GM23338 (cell line): ENCODE measurements at regions not wholly inside any gene's neighbourhood (a gene's known extent, or its start where the extent isn't known, plus 50 kb on each side); places are given as distances from the start of the nearest gene placed in this dataset.
A peak's percentile ranks its signal among the peaks of the same experiment; 100 is the strongest.

ENCODE experiments used
- ATAC-seq: fragments of 200-7000 bp; cut with Tn5 transposase; 3 replicates; pipeline ENCODE4 v1.9.1; 2020
- DNase-seq: peaks from one replicate; pipeline ENCODE4 v3.0.0-alpha.2; 2015; ENCODE audit warnings: low spot score
- H2AFZ ChIP-seq: fragments of 200-600 bp; sonication (generic); 2 replicates; pipeline ENCODE4 v1.8.0; 2016; ENCODE audit warnings: antibody characterized with exemption, mild to moderate bottlenecking, moderate library complexity
- H3F3A ChIP-seq: fragments of 200-600 bp; sonication (generic); replicated peaks from 2 replicates; pipeline ENCODE4 v1.8.0; 2017; ENCODE audit warnings: antibody characterized with exemption, mixed run types, low read depth
- H3K27ac ChIP-seq: fragments of 200-600 bp; sonication (generic); 2 replicates; pipeline ENCODE4 v1.6.1; 2016; ENCODE audit warnings: low read depth
- H3K27me3 ChIP-seq: fragments of 200-600 bp; sonication (generic); 2 replicates; pipeline ENCODE4 v1.8.0; 2016; ENCODE audit warnings: mild to moderate bottlenecking, mixed run types, moderate library complexity; ENCODE audit not compliant: insufficient read depth
- H3K36me3 ChIP-seq: fragments of 200-600 bp; sonication (generic); 2 replicates; pipeline ENCODE4 v1.8.0; 2016; ENCODE audit warnings: mild to moderate bottlenecking; ENCODE audit not compliant: insufficient read depth
- H3K4me1 ChIP-seq: fragments of 200-600 bp; sonication (generic); 2 replicates; pipeline ENCODE4 v1.8.0; 2016; ENCODE audit warnings: mild to moderate bottlenecking, moderate library complexity; ENCODE audit not compliant: insufficient read depth
- H3K4me2 ChIP-seq: fragments of 200-600 bp; sonication (generic); 2 replicates; pipeline ENCODE4 v1.7.1; 2017; ENCODE audit warnings: mixed run types
- H3K4me3 ChIP-seq: fragments of 200-600 bp; sonication (generic); 2 replicates; pipeline ENCODE4 v1.6.1; 2016; ENCODE audit warnings: mixed run types
- H3K79me2 ChIP-seq: fragments of 200-600 bp; sonication (generic); replicated peaks from 2 replicates; pipeline ENCODE4 v1.8.0; 2017; ENCODE audit warnings: mild to moderate bottlenecking; ENCODE audit not compliant: insufficient read depth
- H3K9me2 ChIP-seq: fragments of 200-600 bp; sonication (generic); 2 replicates; pipeline ENCODE4 v1.8.0; 2017; ENCODE audit not compliant: insufficient read depth
- H4K20me1 ChIP-seq: fragments of 200-600 bp; sonication (generic); replicated peaks from 2 replicates; pipeline ENCODE4 v1.8.0; 2017; ENCODE audit warnings: mild to moderate bottlenecking; ENCODE audit not compliant: insufficient read depth
- H3K27ac Mint-ChIP-seq: 2 replicates; pipeline ENCODE4 v1.8.0; 2020; ENCODE audit warnings: inconsistent platforms, mild to moderate bottlenecking, moderate library complexity, mixed read lengths
- H3K27me3 Mint-ChIP-seq: 3 replicates; pipeline ENCODE4 v1.8.0; 2022; ENCODE audit warnings: low read depth, mild to moderate bottlenecking, moderate library complexity, mixed read lengths, inconsistent platforms; ENCODE audit not compliant: insufficient read depth, poor library complexity
- H3K36me3 Mint-ChIP-seq: 3 replicates; pipeline ENCODE4 v1.8.0; 2021; ENCODE audit warnings: low read depth, mild to moderate bottlenecking, inconsistent platforms, moderate library complexity, mixed read lengths
- H3K4me1 Mint-ChIP-seq: 3 replicates; pipeline ENCODE4 v1.8.0; 2020; ENCODE audit warnings: mild to moderate bottlenecking, inconsistent platforms, mixed read lengths
- H3K4me3 Mint-ChIP-seq: 3 replicates; pipeline ENCODE4 v1.8.0; 2021; ENCODE audit warnings: moderate library complexity, mild to moderate bottlenecking, inconsistent platforms, mixed read lengths
- H3K9me3 Mint-ChIP-seq: 3 replicates; pipeline ENCODE4 v1.8.0; 2020; ENCODE audit warnings: moderate library complexity, mild to moderate bottlenecking, inconsistent platforms, mixed read lengths
- CREB1 ChIP-seq: fragments of 250-450 bp; sonication (Bioruptor Pico); IDR thresholded peaks from 2 replicates; pipeline ENCODE4 v1.5.0; 2020; ENCODE audit warnings: low read depth, mild to moderate bottlenecking, moderate library complexity
- EZH2 ChIP-seq: fragments of 200-600 bp; sonication (generic); IDR thresholded peaks from one replicate; pipeline ENCODE4 v1.8.0; 2017; ENCODE audit warnings: antibody characterized with exemption, mild to moderate bottlenecking, low read depth; ENCODE audit not compliant: unreplicated experiment
- EZH2phosphoT487 ChIP-seq: fragments of 200-600 bp; sonication (generic); IDR thresholded peaks from one replicate; pipeline ENCODE4 v1.8.1; 2018; ENCODE audit warnings: antibody characterized with exemption; ENCODE audit not compliant: unreplicated experiment
- JUNB ChIP-seq: IDR thresholded peaks from one replicate; pipeline ENCODE4 v1.6.1; 2016; ENCODE audit warnings: antibody characterized with exemption; ENCODE audit not compliant: unreplicated experiment
- NANOG ChIP-seq: IDR thresholded peaks from 2 replicates; pipeline ENCODE4 v1.6.1; 2016; ENCODE audit warnings: antibody characterized with exemption, borderline replicate concordance
- POLR2AphosphoS5 ChIP-seq: IDR thresholded peaks from 2 replicates; pipeline ENCODE4 v1.6.1; 2016; ENCODE audit warnings: antibody characterized with exemption, low read depth
- REST ChIP-seq: IDR thresholded peaks from one replicate; pipeline ENCODE4 v1.6.1; 2018; ENCODE audit warnings: antibody characterized with exemption; ENCODE audit not compliant: unreplicated experiment
- STAT1 ChIP-seq: IDR thresholded peaks from one replicate; pipeline ENCODE4 v1.6.1; 2016; ENCODE audit warnings: antibody characterized with exemption; ENCODE audit not compliant: unreplicated experiment
- ZNF331 ChIP-seq: fragments of 250-450 bp; sonication (Bioruptor Pico); IDR thresholded peaks from 2 replicates; pipeline ENCODE4 v1.5.0; 2020; ENCODE audit warnings: low read depth, mild to moderate bottlenecking, moderate library complexity
- TF ChIP-seq, protein P1 (sequence below): IDR thresholded peaks from 2 replicates; pipeline ENCODE4 v1.6.1; 2016; ENCODE audit warnings: antibody characterized with exemption

DNA sequence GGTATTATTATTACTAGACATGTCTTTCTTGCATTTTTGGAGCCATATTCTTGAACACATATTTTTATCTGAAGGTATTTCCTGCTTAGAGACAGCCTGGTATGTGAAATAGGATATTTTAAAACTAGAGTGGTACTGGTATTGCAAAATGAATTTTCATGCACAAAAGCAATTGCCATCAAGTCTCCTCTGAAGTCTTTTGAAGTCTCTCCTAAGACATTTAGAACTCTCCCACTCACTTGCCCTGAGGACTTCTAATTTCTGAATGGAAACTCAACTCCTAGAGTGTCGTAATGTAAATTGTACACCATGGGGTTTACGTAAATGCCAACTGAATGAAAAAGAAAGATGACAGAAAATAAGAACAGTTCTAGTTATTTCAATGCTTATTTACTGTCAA is 967.0 kb downstream of the DCDC2C start (continued):
- TF ChIP-seq ZNF331 (CRISPR knock-in tag) (no peak), CREB1 (CRISPR knock-in tag) (no peak), POLR2AphosphoS5 (no peak), EZH2phosphoT487 (no peak), NANOG (no peak)

GRCh38 chr2:4673025-4673489 is 969.7 kb downstream of the DCDC2C start:
- H3K4me1 ChIP-seq = no peaks in the 10 kb centered on the region
- H3K9me3 Mint-ChIP-seq = peaks cover 76% of the 10 kb centered on the region
- H3K27ac ChIP-seq = no peak overlapping the region
- peak; percentile 3 for DNase-seq
- no peak overlapping the region for H3K4me3 ChIP-seq
- H3K4me1 Mint-ChIP-seq = no peaks in the 10 kb centered on the region
- H3K9me2 ChIP-seq = no peaks in the 10 kb centered on the region
- no peak for ATAC-seq
- peaks cover 5% of the 10 kb centered on the region; the same call in 2 of the 3 replicates for H3K36me3 Mint-ChIP-seq
- no peak overlapping the region; the same call in 1 of the 2 replicates for H2AFZ ChIP-seq
- no peak overlapping the region for H3K4me3 Mint-ChIP-seq
- no peak overlapping the region for H3K27ac Mint-ChIP-seq
- TF ChIP-seq, protein P1, sequence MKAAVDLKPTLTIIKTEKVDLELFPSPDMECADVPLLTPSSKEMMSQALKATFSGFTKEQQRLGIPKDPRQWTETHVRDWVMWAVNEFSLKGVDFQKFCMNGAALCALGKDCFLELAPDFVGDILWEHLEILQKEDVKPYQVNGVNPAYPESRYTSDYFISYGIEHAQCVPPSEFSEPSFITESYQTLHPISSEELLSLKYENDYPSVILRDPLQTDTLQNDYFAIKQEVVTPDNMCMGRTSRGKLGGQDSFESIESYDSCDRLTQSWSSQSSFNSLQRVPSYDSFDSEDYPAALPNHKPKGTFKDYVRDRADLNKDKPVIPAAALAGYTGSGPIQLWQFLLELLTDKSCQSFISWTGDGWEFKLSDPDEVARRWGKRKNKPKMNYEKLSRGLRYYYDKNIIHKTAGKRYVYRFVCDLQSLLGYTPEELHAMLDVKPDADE = no peak
- TF ChIP-seq EZH2 (no peak), ZNF331 (CRISPR knock-in tag) (no peak), POLR2AphosphoS5 (no peak), JUNB (no peak), STAT1 (no peak), REST (no peak)
- H3K4me2 ChIP-seq = no peak overlapping the region
- no peaks in the 10 kb centered on the region for H3F3A ChIP-seq
- no peaks in the 10 kb centered on the region for H3K27me3 Mint-ChIP-seq
- H3K27me3 ChIP-seq = no peaks in the 10 kb centered on the region
- no peaks in the 10 kb centered on the region for H3K79me2 ChIP-seq
- H4K20me1 ChIP-seq = no peaks in the 10 kb centered on the region
- no peaks in the 10 kb centered on the region for H3K36me3 ChIP-seq

GRCh38 chr2:4674007-4674406 is 970.6 kb downstream of the DCDC2C start:
- Mint-ChIP-seq H3K36me3 (peaks cover 6% of the 10 kb centered on the region; the same call in 2 of the 3 replicates), H3K4me1 (no peaks in the 10 kb centered on the region), H3K4me3 (no peak overlapping the region), H3K27me3 (peaks cover 2% of the 10 kb centered on the region), H3K27ac (no peak overlapping the region), H3K9me3 (peaks cover 76% of the 10 kb centered on the region)
- no peak overlapping the region for H3K4me2 ChIP-seq
- no peak for ATAC-seq
- no peaks in the 10 kb centered on the region for H4K20me1 ChIP-seq
- no peaks in the 10 kb centered on the region for H3K79me2 ChIP-seq
- H3K4me3 ChIP-seq = no peak overlapping the region
- no peak for DNase-seq
- H3K27me3 ChIP-seq = no peaks in the 10 kb centered on the region
- H3K36me3 ChIP-seq = no peaks in the 10 kb centered on the region
- no peaks in the 10 kb centered on the region for H3F3A ChIP-seq
- no peak overlapping the region for H3K27ac ChIP-seq
- no peaks in the 10 kb centered on the region for H3K4me1 ChIP-seq
- H2AFZ ChIP-seq = no peak overlapping the region
- no peaks in the 10 kb centered on the region for H3K9me2 ChIP-seq
- TF ChIP-seq STAT1 (no peak), CREB1 (CRISPR knock-in tag) (no peak), EZH2phosphoT487 (no peak)
